ENCODE measurements at regions not wholly inside any gene's neighbourhood (a gene's known extent, or its start where the extent isn't known, plus 50 kb on each side); places are given as distances from the start of the nearest gene placed in this dataset.

- no peak for DNase-seq
- no peak for TF ChIP-seq POLR2A (IDR thresholded peaks at IDR 0.05)
- TF ChIP-seq, protein P1, sequence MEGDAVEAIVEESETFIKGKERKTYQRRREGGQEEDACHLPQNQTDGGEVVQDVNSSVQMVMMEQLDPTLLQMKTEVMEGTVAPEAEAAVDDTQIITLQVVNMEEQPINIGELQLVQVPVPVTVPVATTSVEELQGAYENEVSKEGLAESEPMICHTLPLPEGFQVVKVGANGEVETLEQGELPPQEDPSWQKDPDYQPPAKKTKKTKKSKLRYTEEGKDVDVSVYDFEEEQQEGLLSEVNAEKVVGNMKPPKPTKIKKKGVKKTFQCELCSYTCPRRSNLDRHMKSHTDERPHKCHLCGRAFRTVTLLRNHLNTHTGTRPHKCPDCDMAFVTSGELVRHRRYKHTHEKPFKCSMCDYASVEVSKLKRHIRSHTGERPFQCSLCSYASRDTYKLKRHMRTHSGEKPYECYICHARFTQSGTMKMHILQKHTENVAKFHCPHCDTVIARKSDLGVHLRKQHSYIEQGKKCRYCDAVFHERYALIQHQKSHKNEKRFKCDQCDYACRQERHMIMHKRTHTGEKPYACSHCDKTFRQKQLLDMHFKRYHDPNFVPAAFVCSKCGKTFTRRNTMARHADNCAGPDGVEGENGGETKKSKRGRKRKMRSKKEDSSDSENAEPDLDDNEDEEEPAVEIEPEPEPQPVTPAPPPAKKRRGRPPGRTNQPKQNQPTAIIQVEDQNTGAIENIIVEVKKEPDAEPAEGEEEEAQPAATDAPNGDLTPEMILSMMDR (IDR thresholded peaks at IDR 0.05): no peak
- intact Hi-C loops (cut with DNase I): no loop called here
- Histone ChIP-seq H3K27me3 (no peaks in the 10 kb centered on the region), H3K27ac (no peak overlapping the region), H3K4me1 (peaks cover 0 to 3% (median 0%) of the 10 kb centered on the region in 4 donors), H3K36me3 (no peaks in the 10 kb centered on the region), H3K9me3 (no peaks in the 10 kb centered on the region), H3K4me3 (no peak overlapping the region)
- WGBS (ENCODE audit: insufficient coverage, low coverage, low lambda C conversion rate, missing lambda C conversion rate): 64% methylated on average over 1 of the region's 2 CpGs
- ATAC-seq: no peak
These were observed 102.5 kb upstream of the CASK start for GRCh38 chrX:42025861-42026260.

- no peaks in the 10 kb centered on the region for H3K36me3 ChIP-seq
- peaks cover 0 to 3% (median 0%) of the 10 kb centered on the region in 4 donors for H3K4me1 ChIP-seq
- H3K27ac ChIP-seq: no peak overlapping the region
- WGBS (ENCODE audit: insufficient coverage, low coverage, low lambda C conversion rate, missing lambda C conversion rate): 67% methylated on average over 1 of the region's 1 CpG
- intact Hi-C loops (cut with DNase I): no loop called here
- DNase-seq: no peak
- H3K27me3 ChIP-seq: no peaks in the 10 kb centered on the region
- H3K4me3 ChIP-seq: no peak overlapping the region
- TF ChIP-seq, protein P1 (IDR thresholded peaks at IDR 0.05): no peak
- no peak for TF ChIP-seq POLR2A (IDR thresholded peaks at IDR 0.05)
- no peak for ATAC-seq
- no peaks in the 10 kb centered on the region for H3K9me3 ChIP-seq
These were observed 99.8 kb upstream of the CASK start for GRCh38 chrX:42023122-42023521.

DNA sequence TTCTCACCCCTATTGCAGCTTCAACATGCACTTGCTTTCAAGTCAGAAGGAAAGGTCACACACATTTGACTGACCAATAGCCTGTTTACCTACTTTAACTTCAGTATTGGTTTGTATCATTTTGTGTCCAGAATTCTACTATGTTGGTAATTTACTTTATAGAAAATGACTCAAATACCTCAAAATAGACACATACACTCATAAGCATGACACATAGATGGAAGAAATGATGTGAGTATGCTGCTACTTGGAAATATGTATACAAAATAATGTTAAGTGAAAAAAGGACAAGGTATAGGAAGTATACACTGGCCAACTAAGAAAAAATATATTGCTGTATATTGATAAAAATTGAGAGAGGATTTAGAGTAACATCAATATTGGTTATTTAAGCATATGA lies 98.8 kb upstream of the CASK start:
- TF ChIP-seq, protein P1 (IDR thresholded peaks at IDR 0.05): no peak
- no peak for TF ChIP-seq POLR2A (IDR thresholded peaks at IDR 0.05)
- Histone ChIP-seq H3K36me3 (no peaks in the 10 kb centered on the region), H3K4me3 (no peak overlapping the region), H3K27me3 (no peaks in the 10 kb centered on the region), H3K9me3 (no peaks in the 10 kb centered on the region), H3K27ac (no peak overlapping the region), H3K4me1 (no peaks in the 10 kb centered on the region)
- DNase-seq (no peak), ATAC-seq (no peak)
- intact Hi-C loops (cut with DNase I): no loop called here

DNA sequence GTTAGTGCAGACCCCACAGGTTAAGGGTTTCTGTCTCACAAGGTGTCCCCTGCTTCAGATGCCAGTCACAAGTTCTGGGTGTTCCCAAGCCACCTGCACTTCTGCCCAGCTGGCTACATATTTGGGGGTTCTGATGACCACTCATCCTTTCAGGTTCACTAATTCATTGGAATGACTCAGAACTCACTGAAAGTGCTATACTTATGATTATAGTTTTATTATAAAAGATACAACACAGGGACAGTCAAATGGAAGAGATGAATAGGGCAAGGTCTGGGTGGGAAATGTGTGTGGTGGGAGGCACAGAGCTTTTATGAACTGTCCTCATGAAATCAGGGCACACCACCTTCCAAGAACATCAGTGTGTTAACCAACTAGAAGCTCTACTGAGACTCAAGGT lies 97.7 kb upstream of the CASK start:
- no peak overlapping the region for H3K4me3 ChIP-seq
- no peaks in the 10 kb centered on the region for H3K27me3 ChIP-seq
- H3K9me3 ChIP-seq: no peaks in the 10 kb centered on the region
- TF ChIP-seq, protein P1 (IDR thresholded peaks at IDR 0.05): no peak
- TF ChIP-seq POLR2A (IDR thresholded peaks at IDR 0.05): no peak
- DNase-seq (no peak), ATAC-seq (no peak)
- no peaks in the 10 kb centered on the region for H3K36me3 ChIP-seq
- H3K27ac ChIP-seq: no peak overlapping the region
- intact Hi-C loops (cut with DNase I): no loop called here
- no peaks in the 10 kb centered on the region for H3K4me1 ChIP-seq

DNA sequence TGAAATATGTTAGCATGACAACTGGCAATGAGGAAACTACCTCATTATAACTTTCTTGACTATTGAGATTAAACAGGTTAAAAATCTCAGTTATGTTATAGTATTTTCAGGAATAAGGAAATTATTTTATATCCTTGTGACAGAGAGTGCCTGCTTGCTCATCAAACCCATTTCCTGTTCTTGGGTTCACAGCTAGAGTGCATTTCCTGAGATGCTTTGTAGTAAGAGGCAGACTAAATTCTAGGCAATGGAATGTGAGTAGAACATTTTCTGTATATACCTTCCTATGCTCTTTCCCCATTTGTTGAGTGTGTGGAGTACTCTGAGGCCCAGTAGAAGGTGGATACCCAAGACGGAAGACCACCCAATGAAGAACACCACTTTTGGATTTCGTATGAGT lies 96.9 kb upstream of the CASK start:
- peak in 1 of 4 donors; percentile 23 for ATAC-seq
- intact Hi-C loops (cut with DNase I): no loop called here
- TF ChIP-seq, protein P1 (IDR thresholded peaks at IDR 0.05): no peak
- TF ChIP-seq POLR2A (IDR thresholded peaks at IDR 0.05): no peak

More for the DNA sequence above, 96.9 kb upstream of the CASK start:
- H3K4me1 ChIP-seq: no peaks in the 10 kb centered on the region
- 55% methylated on average over 2 of the region's 2 CpGs for WGBS (ENCODE audit: insufficient coverage, low coverage, low lambda C conversion rate, missing lambda C conversion rate)
- no peaks in the 10 kb centered on the region for H3K36me3 ChIP-seq
- H3K4me3 ChIP-seq: no peak overlapping the region
- H3K27ac ChIP-seq: no peak overlapping the region
- no peaks in the 10 kb centered on the region for H3K27me3 ChIP-seq
- H3K9me3 ChIP-seq: no peaks in the 10 kb centered on the region
- DNase-seq: no peak
